ENCODE measurements at regions not wholly inside any gene's neighbourhood (a gene's known extent, or its start where the extent isn't known, plus 50 kb on each side); places are given as distances from the start of the nearest gene placed in this dataset.
A peak's percentile ranks its signal among the peaks of the same experiment; 100 is the strongest.
"Not testable (repeated sequence)": the region's sequence is repeated elsewhere in the genome, so short reads cannot be mapped to it uniquely, and the experiment has no call there.

- TF ChIP-seq CTCF (IDR thresholded peaks at IDR 0.05; ENCODE audit: insufficient read depth, low read depth, low read length): no peak
- no peaks in the 10 kb centered on the region for H3K27me3 ChIP-seq (ENCODE audit: control insufficient read depth, insufficient read depth, low read length)
- H3K36me3 ChIP-seq (ENCODE audit: control insufficient read depth, insufficient read depth, low read length): peaks cover 6% of the 10 kb centered on the region
- CTCF ChIA-PET: interaction anchor here (0.5 to 3.6 kb wide), 3 partner anchors 12 to 449 kb away, joined by 3 to 23 read pairs (median 5); no protein-coding TSS in a partner anchor
- no peak for DNase-seq (ENCODE audit: low read depth)
- peak overlapping the region; percentile 71 for H3K4me3 ChIP-seq (ENCODE audit: low read depth, low read length)
- POLR2A ChIA-PET: no interaction called here
These were observed 114.6 kb upstream of the GRK3 start for GRCh38 chr22:25449781-25450317.

- CTCF ChIA-PET: interaction anchor here (1.3 to 3.6 kb wide), 3 partner anchors 10 to 321 kb away, joined by 3 to 23 read pairs (median 3); no protein-coding TSS in a partner anchor
These were observed 112.9 kb upstream of the GRK3 start for GRCh38 chr22:25451480-25452114.

GRCh38 chr22:25452116-25452700 is 112.3 kb upstream of the GRK3 start:
- Histone ChIP-seq H3K4me3 (ENCODE audit: low read depth, low read length) (no peak overlapping the region), H3K27me3 (ENCODE audit: control insufficient read depth, insufficient read depth, low read length) (no peaks in the 10 kb centered on the region), H3K36me3 (ENCODE audit: control insufficient read depth, insufficient read depth, low read length) (peaks cover 8% of the 10 kb centered on the region)
- TF ChIP-seq CTCF (IDR thresholded peaks at IDR 0.05; ENCODE audit: insufficient read depth, low read depth, low read length): no peak
- CTCF ChIA-PET: interaction anchor here (1.3 to 3.6 kb wide), 2 partner anchors 9 to 321 kb away, joined by 3 to 23 read pairs; no protein-coding TSS in a partner anchor
- POLR2A ChIA-PET: no interaction called here
- no peak for DNase-seq (ENCODE audit: low read depth)

More at GRCh38 chr22:25451480-25452114, 112.9 kb upstream of the GRK3 start:
- Histone ChIP-seq H3K27me3 (ENCODE audit: control insufficient read depth, insufficient read depth, low read length) (no peaks in the 10 kb centered on the region), H3K4me3 (ENCODE audit: low read depth, low read length) (no peak overlapping the region), H3K36me3 (ENCODE audit: control insufficient read depth, insufficient read depth, low read length) (peaks cover 8% of the 10 kb centered on the region)
- POLR2A ChIA-PET: no interaction called here
- no peak for DNase-seq (ENCODE audit: low read depth)
- no peak for TF ChIP-seq CTCF (IDR thresholded peaks at IDR 0.05; ENCODE audit: insufficient read depth, low read depth, low read length)

- H3K36me3 ChIP-seq (ENCODE audit: control insufficient read depth, insufficient read depth, low read length): peaks cover 8% of the 10 kb centered on the region
- CTCF ChIA-PET: interaction anchor here (3.6 kb wide), 1 partner anchor 9 kb away, joined by 23 read pairs; no protein-coding TSS in a partner anchor
- H3K27me3 ChIP-seq (ENCODE audit: control insufficient read depth, insufficient read depth, low read length): no peaks in the 10 kb centered on the region
- H3K4me3 ChIP-seq (ENCODE audit: low read depth, low read length): no peak overlapping the region
- POLR2A ChIA-PET: no interaction called here
- no peak for DNase-seq (ENCODE audit: low read depth)
- no peak for TF ChIP-seq CTCF (IDR thresholded peaks at IDR 0.05; ENCODE audit: insufficient read depth, low read depth, low read length)
These were observed 111.4 kb upstream of the GRK3 start for GRCh38 chr22:25453058-25453457.

GRCh38 chr22:25453557-25453956 is 110.9 kb upstream of the GRK3 start:
- CTCF ChIA-PET: interaction anchor here (3.6 kb wide), 1 partner anchor 8 kb away, joined by 23 read pairs; no protein-coding TSS in a partner anchor
- TF ChIP-seq CTCF (IDR thresholded peaks at IDR 0.05; ENCODE audit: insufficient read depth, low read depth, low read length): no peak
- POLR2A ChIA-PET: no interaction called here

GRCh38 chr22:25456300-25457043 is 108.0 kb upstream of the GRK3 start:
- CTCF ChIA-PET; DNase-seq (ENCODE audit: low read depth): not testable (repeated sequence)

More at GRCh38 chr22:25453557-25453956, 110.9 kb upstream of the GRK3 start:
- Histone ChIP-seq H3K27me3 (ENCODE audit: control insufficient read depth, insufficient read depth, low read length) (no peaks in the 10 kb centered on the region), H3K4me3 (ENCODE audit: low read depth, low read length) (no peak overlapping the region), H3K36me3 (ENCODE audit: control insufficient read depth, insufficient read depth, low read length) (peaks cover 8% of the 10 kb centered on the region)
- DNase-seq (ENCODE audit: low read depth): no peak

GRCh38 chr22:25458631-25459030 is 105.8 kb upstream of the GRK3 start:
- CTCF ChIA-PET: interaction anchor here (0.8 kb wide), 1 partner anchor 314 kb away, joined by 3 read pairs; no protein-coding TSS in a partner anchor
- H3K4me3 ChIP-seq (ENCODE audit: low read depth, low read length); DNase-seq (ENCODE audit: low read depth); H3K27me3 ChIP-seq (ENCODE audit: control insufficient read depth, insufficient read depth, low read length); POLR2A ChIA-PET: not testable (repeated sequence)
- H3K36me3 ChIP-seq (ENCODE audit: control insufficient read depth, insufficient read depth, low read length): peaks cover 15% of the 10 kb centered on the region

More at GRCh38 chr22:25456300-25457043, 108.0 kb upstream of the GRK3 start:
- H3K27me3 ChIP-seq (ENCODE audit: control insufficient read depth, insufficient read depth, low read length); H3K4me3 ChIP-seq (ENCODE audit: low read depth, low read length); POLR2A ChIA-PET: not testable (repeated sequence)
- H3K36me3 ChIP-seq (ENCODE audit: control insufficient read depth, insufficient read depth, low read length): peaks cover 16% of the 10 kb centered on the region

Measured in BJ (cell line).